GM10266 (cell line): ENCODE measurements at regions not wholly inside any gene's neighbourhood (a gene's known extent, or its start where the extent isn't known, plus 50 kb on each side); places are given as distances from the start of the nearest gene placed in this dataset.

Source experiments
- DNase-seq: peaks from one replicate; pipeline ENCODE4 v3.0.0; 2012; ENCODE audit errors: extremely low spot score
- TF ChIP-seq, protein P1 (sequence below): IDR thresholded peaks from 2 replicates; pipeline ENCODE4 v1.5.1; 2012; ENCODE audit warnings: mild to moderate bottlenecking, low read depth; ENCODE audit not compliant: control insufficient read depth, insufficient read depth; ENCODE audit errors: missing control alignments

DNA sequence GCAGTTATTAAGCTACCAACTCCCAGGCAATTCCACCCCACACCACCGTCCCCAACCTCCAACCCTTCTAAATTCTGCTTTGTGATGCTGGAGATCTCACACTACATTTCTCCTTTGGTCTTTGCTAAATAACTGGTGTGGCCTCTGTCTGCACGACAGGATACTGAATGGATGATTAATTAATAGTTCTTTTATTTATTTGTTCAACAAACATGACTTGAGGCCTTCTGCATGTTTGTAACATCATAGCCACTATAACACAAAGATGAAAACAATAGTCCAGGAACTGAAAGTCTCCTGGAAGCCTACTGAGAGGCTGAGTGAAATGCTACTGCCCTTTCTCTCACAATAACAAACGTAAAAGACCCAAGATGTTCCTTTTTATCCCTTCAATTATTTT lies 609.5 kb upstream of the UBE2E2 start:
- DNase-seq, result no peak
- TF ChIP-seq, protein P1, sequence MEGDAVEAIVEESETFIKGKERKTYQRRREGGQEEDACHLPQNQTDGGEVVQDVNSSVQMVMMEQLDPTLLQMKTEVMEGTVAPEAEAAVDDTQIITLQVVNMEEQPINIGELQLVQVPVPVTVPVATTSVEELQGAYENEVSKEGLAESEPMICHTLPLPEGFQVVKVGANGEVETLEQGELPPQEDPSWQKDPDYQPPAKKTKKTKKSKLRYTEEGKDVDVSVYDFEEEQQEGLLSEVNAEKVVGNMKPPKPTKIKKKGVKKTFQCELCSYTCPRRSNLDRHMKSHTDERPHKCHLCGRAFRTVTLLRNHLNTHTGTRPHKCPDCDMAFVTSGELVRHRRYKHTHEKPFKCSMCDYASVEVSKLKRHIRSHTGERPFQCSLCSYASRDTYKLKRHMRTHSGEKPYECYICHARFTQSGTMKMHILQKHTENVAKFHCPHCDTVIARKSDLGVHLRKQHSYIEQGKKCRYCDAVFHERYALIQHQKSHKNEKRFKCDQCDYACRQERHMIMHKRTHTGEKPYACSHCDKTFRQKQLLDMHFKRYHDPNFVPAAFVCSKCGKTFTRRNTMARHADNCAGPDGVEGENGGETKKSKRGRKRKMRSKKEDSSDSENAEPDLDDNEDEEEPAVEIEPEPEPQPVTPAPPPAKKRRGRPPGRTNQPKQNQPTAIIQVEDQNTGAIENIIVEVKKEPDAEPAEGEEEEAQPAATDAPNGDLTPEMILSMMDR, result no peak

DNA sequence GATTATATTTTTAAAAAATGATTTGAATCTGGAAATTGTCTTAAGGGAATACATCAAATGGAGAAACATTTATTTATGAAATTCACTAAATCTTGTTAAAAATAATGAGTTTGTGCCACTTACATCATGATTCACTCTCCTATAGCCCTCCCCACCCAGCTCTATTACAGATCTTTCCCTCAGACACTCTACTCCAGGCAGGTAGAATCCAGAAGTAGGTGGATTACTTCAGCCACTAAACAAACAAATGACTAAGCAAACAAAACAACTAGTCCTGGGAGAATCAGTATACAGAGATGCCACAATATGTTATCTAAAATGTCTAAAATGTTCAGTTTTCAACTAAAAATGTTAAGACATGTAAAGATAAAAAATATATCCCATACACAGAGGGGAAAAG lies 608.1 kb upstream of the UBE2E2 start:
- no peak for DNase-seq

DNA sequence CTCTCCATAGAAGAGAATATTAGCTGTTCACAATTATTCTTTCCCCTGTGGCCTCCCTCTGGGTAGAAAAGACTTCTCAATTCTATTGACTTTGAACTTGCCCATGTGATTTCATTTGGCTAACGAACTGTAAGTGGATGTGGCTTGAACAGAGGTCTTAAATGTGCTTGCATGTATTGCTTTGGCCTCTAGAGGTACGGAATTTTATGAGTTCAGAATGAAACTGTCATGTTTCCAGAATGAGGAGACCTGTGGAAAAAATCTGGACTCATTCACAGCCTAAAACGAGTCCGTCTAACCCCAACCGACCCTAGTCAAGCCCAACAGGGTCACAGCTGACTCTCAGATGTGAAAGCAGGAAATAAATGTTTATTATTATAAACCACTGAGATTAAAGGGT lies 596.7 kb upstream of the UBE2E2 start:
- no peak for DNase-seq
- TF ChIP-seq, protein P1, result no peak

More for the DNA sequence above, 608.1 kb upstream of the UBE2E2 start:
- TF ChIP-seq, protein P1, result no peak

DNA sequence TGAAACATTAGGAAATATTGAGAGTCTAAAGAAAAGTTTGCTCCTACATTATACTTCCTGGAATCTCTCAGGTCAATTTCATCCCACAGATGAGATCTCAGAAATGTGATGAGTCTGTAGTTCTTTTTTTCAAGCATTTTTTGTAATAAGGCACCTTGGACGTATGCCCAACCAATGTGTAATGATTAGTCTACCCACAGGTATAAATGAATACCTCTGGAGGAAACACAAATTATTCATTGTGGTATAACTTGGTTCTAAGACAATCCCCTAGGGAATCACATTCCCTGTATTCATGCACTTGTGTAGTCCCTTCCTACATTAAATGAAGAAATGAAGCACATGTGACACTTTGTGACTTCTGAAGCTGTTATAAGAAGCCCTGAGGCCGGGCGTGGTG lies 596.2 kb upstream of the UBE2E2 start:
- TF ChIP-seq, protein P1, result no peak
- no peak for DNase-seq

DNA sequence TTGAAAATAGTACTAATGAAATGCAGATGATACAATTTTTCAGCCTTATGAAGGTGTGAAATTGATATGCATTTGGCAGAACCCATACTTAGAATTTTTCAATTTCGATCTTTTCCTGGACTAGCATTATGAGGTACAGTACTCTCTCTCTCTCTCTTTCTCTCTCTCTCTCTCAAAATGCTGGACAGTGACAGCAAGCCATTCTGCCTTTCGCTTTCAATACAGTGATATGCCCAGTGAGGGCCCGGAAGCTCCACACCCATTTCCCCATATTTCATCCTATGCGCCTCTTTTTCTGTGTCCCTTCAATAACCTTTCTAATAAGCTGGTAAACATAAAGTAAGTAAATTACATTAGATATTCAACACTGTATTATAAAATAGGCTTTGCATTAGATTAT lies 595.0 kb upstream of the UBE2E2 start:
- TF ChIP-seq, protein P1, result no peak
- no peak for DNase-seq

DNA sequence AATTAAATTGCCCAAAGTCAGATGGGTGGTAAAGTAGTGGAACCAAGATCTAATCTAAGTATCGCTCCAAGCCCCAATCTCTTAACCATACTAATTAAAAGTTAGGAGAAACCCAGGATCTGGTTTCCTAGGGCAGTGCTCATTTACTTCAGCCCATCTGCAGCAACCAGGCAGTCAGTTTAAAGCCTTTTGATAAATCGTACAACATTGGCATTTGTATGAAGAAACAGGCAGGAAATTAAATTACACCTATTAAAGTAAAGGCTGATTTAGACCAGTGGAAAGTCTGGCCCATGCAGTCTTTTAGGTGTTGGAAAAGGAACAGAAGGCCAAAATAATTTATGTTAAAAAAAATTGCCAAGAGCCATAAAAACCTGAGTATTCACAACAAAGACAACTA lies 594.4 kb upstream of the UBE2E2 start:
- TF ChIP-seq, protein P1, result no peak
- no peak for DNase-seq

DNA sequence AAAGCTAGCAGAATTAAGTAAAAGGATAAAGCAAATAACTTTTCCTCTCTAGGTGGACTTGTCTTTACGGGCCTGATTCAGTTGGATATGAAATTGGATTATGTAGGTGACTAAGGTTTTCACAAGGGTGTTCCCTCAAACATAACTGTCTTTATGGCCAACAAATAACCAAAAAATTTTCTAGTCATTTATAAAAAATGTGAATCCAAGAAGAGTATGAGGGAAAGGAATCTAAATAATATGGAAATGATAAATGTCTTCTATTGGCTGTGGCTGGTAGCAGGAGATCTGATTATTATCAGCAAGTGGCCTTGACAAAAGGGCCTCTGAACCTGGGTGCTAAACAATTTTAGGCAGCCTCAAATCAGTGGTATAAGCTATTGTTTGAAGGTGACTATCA lies 594.0 kb upstream of the UBE2E2 start:
- TF ChIP-seq, protein P1, result no peak
- no peak for DNase-seq
